ENCODE measurements at regions not wholly inside any gene's neighbourhood (a gene's known extent, or its start where the extent isn't known, plus 50 kb on each side); places are given as distances from the start of the nearest gene placed in this dataset.

GRCh38 chr1:39141925-39142324 is 62.6 kb upstream of the MACF1 start:
- no peak for DNase-seq

GRCh38 chr1:39142401-39143060 is 62.0 kb upstream of the MACF1 start:
- DNase-seq, result no peak

GRCh38 chr1:39144924-39145323 is 59.6 kb upstream of the MACF1 start:
- no peak for DNase-seq

GRCh38 chr1:39145331-39145965 is 59.0 kb upstream of the MACF1 start:
- no peak for DNase-seq

GRCh38 chr1:39146681-39147080 is 57.8 kb upstream of the MACF1 start:
- no peak for DNase-seq

- no peak for DNase-seq
Observed at GRCh38 chr1:39147099-39148025, 57.1 kb upstream of the MACF1 start.

GRCh38 chr1:39148942-39149341 is 55.6 kb upstream of the MACF1 start:
- no peak for DNase-seq

GRCh38 chr1:39149509-39149908 is 55.0 kb upstream of the MACF1 start:
- no peak for DNase-seq

- DNase-seq, result no peak
Observed at GRCh38 chr1:39150779-39151178, 53.7 kb upstream of the MACF1 start.

GRCh38 chr1:39151267-39151666 is 53.2 kb upstream of the MACF1 start:
- no peak for DNase-seq

- DNase-seq, result no peak
Observed at GRCh38 chr1:39152923-39153322, 51.6 kb upstream of the MACF1 start.

- DNase-seq, result no peak
Observed at GRCh38 chr1:39153684-39154083, 50.8 kb upstream of the MACF1 start.

- DNase-seq, result no peak
Observed at GRCh38 chr1:39154553-39155421, 49.7 kb upstream of the MACF1 start.

All from NCI-H526 treated with DMSO at 0.1 percent for 48 hours (cell line).